Suppressor macrophage treated with lipopolysaccharide for 1 hour (primary cell): ENCODE measurements at regions not wholly inside any gene's neighbourhood (a gene's known extent, or its start where the extent isn't known, plus 50 kb on each side); places are given as distances from the start of the nearest gene placed in this dataset.
A peak's percentile ranks its signal among the peaks of the same experiment; 100 is the strongest.
"Not testable (repeated sequence)": the region's sequence is repeated elsewhere in the genome, so short reads cannot be mapped to it uniquely, and the experiment has no call there.

Source experiments
- DNase-seq, 3 donors: peaks; one replicate each; pipeline ENCODE4 v3.0.0-alpha.2; 2020 to 2022

DNA sequence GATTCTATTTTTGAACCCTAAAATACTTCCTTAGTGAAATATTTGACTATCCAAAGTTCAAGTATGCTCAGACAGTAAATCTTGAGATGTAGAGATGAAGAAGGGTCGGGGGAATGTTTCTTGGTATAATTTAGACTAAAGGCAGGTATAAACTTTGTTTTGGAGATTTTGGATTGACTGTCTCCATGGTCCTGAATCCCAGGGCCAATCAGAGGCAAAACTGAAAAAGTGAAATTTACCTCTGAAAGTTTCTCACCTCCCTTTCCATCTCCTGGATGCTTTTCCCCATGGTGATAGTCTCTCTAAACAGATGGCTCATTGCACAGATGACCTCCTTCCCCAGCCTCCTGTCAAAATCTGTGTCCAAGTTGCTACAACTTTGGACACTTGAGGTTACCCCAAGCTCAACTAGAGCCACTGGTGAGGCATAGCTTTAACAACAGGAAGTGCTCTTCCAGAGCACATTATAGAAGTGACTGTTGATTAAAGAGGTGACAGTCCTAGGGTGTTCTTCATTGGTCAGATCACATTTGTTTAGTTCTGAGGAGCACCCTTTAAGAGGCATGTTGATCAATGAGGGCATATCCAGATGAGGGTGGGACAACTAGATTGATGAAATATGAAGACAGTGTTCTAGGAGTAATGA is 128.4 kb downstream of the AKAP11 start:
- DNase-seq, result no peak

DNA sequence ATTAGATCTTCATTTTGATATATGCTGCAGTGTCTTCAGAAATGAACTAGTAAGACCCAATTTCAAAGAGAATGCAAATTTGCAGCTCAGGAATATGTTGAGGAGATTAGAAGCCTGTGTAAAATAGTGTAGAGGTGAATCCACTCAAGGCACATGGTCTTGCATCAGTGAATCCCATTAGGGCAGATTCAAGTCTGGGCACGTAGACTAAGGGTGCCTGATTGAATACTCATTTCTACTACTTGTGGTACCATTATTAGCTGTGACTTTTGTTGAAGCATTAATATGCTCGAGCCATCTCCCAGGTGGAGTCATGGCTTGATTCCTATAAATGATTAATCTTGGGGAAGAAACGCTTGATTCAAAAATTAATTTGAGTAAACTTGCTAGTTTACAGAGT is 129.4 kb downstream of the AKAP11 start:
- DNase-seq, result no peak

DNA sequence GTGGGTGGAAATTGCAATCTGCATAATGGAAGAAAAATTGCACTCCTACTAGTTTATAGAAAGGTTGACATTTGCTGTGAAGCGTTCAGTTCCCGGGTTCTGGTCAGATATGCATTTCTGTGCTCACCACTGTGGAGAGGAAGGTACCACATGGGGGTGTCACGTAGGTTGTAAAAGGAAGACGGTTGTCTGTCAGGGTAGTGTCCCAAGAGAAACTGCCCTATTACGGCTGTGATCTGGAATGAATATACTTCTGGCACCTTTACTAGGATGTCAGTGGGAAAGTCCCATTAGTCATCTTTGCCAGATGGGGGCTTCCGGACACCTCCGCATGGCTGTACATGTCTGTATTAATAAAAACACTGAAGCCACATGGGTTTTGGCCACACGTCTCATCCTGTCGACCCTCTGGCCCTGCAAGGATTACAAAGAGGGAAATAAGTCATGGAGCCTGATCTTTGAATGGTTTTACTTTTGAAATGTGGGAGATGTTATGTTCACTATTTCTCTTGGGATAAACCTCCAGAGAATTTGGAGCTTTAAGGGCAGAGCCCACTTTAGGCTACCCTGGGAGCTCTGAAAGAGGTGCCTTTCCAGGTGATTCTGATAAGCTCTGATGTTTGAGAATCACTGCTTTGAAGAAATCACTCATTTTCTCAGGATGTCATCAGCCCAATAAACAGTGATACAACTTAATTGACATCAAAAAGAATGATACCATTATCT is 133.9 kb downstream of the AKAP11 start:
- no peak for DNase-seq

DNA sequence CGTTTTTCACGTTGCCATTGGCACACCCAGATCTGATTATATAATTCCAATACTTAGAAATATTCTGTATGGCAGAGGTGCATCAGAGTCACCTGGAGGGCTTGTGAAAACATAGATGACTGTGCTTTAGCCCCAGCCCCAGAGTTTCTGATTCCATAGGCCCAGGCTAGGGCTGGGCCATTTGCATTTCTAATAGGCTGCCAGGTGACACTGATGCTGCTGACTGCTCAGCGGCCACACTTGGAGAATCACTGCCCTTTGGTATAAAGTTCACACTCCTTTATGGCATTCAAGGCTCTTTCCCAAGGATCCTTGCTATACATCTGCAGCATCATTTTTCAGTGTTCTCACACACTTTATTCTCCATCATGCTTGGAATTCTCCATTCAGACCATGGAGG is 137.1 kb downstream of the AKAP11 start:
- no peak for DNase-seq

DNA sequence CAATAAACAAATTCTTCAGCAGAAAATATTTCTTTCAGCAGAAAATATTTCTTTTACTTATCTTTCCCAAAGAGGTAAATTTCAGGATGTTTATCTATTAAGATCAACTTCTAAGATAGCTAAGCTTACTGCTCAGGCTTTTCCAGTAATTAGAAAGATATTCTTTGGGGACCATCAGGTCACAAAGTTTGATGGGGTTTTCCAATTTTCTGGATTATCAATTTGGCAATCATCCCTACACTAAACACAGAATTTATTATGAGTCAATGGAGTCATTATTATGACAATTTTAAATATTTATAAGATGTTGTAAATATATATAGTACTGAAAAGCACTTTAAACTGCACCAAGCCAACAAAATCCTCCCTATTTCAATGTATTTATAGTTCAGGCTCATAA is 137.6 kb downstream of the AKAP11 start:
- no peak for DNase-seq

DNA sequence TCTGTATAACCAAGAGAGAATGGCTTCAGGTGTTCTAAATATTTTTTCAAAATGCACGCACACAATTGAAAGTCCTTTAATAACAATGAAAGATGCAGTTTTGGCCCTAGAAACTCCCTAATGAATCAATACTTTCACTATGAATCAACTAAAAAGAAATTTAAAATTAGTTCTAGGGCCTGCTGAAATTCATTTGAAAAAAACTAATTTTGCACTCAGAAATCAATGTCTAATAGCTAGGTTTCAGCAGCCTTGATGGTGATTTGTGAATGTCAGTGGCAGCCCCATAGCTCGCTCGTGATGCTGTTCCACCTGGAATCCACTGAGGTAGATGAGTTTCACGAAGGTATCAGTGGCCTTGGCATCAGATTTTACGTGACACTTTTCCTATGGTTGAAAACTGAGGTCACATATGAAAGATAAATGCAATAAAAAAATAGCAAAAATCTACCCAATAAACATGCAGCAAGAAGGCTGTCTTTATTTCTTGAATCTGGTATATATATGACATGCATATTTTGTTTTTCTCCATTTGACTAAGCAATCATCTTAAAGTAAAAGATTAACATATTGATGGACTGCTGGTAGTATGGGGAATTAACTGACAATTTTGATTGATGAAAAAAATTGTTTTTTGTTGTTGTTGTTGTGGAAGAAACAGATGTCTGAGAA is 141.0 kb downstream of the AKAP11 start:
- DNase-seq, result no peak

DNA sequence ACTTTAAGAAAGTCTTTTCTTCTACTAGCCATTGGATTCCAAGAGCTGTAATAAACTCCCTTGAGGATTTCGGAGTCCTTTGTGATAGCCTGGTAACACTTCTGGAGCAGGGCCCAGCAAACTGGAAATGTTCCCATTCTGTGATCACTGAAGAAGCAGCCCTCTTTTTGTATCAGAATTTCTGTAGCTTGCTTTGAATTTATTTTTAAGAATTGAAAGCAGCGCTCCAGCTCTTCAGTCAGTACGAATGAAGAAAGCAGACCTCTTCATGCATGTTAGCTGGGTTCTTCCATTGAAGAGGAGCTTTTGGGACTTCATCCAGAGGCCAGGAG is 141.5 kb downstream of the AKAP11 start:
- DNase-seq, result no peak

DNA sequence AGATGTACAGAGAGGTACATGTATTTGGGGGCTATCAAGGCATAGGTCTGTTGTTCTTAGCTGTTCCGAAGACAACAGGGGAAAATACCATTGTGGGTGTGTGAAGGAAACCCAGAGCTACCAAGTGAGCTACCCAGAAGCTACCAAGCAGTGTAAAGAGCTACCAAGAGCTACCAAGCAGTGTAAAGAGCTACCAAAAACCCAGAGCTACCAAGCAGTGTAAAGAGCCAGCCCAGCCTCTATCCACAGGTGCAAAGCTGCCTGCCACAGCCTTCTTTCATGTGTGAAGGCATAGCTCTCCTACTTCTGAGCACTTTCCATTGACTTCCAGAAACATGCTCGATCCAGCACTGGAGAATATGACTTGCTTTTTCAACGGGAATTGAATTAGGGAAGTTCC is 145.7 kb downstream of the AKAP11 start:
- DNase-seq, result no peak

DNA sequence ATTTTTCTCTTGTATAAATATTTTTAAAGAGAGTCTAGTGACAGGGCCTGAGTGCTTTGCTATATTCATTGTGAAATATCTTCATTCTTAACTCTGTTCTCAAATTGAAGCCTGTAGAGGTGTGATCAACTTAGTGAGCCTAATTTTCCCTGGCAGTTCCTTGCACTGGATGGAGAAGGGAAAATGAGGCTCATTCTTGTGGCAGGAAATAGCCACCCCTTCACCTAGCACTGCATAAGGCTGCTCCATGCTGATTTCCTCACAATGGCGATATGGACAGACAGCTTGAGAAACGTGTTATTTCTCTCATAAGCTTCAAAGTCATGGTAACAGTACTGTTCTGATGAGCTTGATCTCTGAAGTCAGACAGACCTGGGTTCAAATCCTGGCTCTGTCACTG is 146.2 kb downstream of the AKAP11 start:
- DNase-seq, result no peak

DNA sequence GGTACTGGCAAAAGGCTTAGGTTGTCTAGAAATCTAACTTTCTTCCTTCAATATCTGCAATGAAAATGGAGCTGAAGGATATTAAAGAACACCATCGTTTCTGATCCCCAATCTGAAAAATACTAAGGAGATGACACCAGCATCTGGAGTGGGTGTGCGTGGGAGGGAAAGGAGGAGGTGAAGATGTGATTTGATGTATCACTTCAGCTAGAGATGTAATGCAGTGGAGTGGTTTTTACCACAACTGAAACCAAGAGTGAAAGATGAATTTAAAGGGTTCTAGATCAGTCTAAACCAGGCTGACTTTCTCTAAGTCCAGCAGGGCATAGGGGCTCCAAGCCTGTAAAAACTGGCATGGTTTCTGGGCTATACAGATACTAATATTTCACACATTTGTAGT is 148.4 kb downstream of the AKAP11 start:
- no peak for DNase-seq

DNA sequence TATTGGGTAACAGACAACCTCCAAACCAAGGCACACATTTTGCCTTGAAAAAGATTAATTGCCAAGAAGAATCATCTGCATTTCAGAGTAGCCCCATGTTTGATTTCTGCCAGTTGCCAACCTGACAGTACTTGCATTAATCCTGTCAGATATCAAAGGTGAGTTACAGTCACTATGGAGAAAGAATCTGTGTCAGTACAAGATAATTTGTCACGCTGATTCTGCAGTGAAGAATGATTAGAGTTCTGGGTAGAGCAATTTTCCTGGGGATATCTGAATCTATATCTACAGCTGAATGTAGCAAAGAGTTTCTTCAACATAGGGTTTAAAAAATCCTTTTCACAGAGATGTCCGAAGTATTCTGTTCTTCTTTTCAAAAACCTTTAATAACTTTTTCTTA is 150.7 kb downstream of the AKAP11 start:
- DNase-seq, result no peak

DNA sequence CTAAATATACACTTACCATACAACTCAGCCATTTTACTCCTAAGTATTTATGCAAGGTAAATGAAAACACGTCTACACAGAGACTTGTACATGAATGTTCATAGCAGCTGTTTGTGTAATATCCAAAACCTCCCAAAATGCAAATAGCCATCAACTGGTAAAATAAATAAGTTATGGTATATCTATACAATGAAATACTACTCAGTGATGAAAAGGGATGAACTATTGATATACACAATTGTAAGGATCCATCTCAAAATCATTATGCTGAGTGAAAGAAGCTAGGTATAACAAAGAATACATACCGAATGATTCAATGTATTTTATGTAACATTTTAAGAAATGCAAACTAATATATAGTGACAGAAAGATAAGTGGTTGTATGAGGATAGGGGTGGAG is 149.8 kb upstream of the TNFSF11 start:
- DNase-seq, result no peak

DNA sequence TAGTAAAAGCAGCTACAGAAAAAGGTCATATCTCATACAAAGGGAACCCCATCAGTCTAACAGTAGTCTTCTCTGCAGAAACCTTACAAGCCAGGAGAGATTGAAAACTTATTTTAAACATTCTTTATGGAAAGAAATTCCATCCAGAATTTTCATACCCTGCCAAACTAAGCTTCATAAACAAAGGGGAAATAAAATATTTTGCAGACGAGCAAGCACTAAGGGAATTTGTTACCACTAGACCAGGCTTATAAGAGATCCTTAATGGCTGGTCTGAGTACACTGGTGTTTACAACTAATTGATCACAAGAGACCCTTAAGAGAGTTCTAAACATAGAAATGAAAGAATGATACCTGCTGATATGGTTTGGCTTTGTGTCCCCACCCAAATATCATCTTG is 128.6 kb upstream of the TNFSF11 start:
- DNase-seq, result no peak

DNA sequence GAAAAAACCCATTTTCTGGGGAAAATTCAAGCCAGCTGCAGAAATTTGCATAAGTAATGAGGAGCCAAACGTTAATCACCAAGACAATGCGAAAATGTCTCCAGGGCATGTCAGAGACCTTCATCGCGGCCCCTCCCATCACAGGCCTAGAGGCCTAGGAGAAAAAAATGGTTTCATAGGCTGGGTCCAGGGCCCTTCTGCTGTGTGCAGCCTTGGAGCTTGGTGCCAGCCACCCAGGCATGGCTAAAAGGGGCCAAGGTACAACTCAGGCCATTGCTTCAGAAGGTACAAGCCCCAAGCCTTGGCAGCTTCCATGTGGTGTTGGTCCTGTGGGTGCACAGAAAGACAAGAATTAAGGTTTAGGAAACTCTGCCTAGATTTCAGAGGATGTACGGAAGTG is 127.4 kb upstream of the TNFSF11 start:
- not testable (repeated sequence) for DNase-seq

DNA sequence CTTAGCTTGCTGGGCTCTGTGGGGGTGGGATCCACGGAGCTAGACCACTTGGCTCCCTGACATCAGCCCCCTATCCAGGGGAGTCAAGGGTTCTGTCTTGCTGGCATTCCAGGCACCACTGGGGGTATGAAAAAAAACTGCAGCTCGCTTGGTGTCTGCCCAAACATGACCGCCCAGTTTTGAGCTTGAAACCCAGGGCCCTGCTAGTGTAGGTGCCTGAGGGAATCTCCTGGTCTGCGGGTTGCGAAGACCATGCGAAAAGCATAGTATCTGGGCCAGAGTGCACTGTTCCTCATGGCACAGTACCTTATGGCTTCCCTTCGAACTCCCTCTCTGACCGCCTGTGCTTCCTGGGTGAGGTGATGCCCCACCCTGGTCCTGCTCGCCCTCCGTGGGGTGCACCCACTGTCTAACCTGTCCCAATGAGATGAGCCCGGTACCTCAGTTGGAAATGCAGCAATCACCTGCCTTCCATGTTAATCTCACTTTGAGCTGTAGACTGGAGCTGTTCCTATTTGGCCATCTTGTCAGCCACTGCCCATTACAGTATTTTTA is 120.8 kb upstream of the TNFSF11 start:
- DNase-seq, result no peak

DNA sequence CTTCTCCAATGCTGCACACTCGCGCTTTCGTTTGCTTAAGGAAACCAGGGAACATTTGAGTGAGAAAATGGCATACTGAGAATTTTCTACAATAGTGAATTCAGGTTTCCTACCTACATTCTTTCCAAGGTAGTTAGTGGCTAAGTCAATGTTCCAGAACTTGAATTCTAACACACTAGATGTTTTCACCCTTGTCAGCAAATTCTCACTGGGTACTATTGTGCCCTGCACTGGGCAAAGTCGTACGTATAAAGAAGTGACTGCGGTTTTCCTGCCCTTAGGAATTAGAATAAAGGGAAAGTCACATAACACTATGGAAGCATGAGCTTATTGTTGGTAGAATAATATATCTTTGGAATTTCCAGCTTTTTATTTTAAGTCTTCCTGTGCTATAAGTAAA is 119.2 kb upstream of the TNFSF11 start:
- no peak for DNase-seq

DNA sequence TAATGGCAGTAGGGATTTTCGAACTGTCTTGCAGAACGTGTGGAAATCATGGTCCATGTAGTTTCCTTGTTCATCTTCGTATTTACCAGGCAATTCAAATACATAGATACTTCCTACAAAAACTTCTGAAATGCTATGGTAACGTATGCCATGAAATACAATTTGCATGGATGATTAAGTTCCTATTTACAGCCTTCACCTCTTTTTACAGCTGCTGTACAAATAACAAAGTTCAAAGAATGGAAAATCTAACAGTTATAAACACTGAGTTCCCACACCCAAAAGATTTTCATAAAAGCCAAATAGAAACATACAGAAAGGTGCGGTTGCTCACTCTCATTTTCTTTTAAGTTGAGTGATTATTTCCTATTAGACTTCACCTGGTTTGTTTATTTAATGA is 115.8 kb upstream of the TNFSF11 start:
- no peak for DNase-seq

DNA sequence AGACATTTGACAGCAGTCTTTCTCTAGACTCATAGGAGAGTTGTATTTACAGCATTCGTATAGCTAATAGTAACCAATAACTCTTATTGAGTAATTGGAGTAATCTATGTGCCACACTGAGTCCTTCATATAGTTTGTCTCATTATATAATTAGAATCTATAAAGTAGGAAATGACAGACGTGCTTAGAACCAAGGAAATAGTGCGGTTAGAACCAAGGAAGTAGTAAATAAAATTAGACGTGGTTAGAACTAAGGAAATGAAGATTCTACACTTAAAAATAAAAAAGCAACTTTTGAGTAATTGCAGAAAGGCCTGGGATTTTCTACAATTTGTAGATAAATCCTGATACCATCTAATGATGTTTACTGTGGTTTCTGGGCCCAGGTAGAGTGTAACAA is 107.8 kb upstream of the TNFSF11 start:
- DNase-seq, result no peak

DNA sequence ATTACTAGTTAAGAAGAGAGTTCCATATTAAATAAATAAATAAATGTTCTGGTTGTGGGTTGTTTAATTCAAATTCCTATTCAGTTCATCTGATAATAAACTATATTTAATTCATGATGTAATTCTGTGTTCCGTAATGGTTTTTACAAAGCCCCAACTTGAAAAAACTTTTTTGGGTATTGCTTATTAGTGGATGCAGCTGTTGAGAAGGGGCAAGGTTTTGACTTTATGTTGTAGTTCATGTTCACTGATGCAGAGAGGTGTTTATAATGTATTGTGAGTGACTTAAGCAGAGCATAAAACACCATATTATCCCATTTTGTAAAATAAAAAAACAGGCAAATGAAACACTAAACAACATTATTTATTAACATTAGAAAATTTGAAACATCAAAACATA is 107.3 kb upstream of the TNFSF11 start:
- no peak for DNase-seq

DNA sequence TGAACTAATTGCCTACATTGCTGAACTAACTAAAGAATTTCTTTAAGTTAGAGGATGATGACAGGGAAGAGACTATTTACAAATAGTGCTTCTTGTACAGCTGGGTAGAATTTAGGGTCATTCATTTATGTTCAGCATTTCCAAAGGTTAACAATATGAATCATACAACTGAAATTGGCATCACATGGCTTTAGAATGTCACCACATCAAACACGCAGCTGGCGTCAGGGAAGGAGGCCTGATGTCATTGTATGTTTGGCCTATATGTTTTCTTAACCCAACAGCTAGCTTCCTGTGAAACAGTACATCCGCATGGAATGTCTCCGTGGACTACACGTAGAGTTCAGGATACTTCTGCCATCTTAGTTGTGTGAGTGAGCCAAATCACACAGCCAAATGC is 99.0 kb upstream of the TNFSF11 start:
- no peak for DNase-seq

DNA sequence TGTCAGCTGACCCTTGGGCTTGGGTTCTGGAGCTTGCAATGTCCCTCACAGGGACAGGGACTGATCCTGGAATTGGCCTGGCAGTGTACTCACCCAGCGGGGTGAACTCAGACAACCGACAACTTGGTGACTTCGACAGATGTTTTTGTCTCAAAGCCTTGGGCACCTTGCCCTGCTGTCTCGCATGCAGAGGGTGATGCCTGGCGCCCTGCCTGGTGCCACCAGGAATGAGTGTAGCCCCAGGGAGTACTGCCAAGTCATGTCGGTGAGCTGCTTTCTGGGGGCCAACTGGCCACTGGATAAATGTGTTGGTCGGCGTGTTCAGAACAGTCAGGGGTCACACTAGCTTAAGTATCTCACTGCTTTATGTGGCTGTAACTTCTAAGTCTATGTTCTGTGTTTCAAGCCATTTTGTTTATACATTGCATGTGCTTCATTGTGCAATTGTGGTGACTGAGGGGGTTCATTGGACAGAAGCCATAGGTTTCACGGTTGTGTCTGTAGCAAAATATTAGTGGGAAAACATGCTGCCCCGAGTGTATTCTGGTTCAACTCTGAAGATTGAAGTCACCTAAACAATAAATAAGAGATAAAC is 96.3 kb upstream of the TNFSF11 start:
- no peak for DNase-seq

DNA sequence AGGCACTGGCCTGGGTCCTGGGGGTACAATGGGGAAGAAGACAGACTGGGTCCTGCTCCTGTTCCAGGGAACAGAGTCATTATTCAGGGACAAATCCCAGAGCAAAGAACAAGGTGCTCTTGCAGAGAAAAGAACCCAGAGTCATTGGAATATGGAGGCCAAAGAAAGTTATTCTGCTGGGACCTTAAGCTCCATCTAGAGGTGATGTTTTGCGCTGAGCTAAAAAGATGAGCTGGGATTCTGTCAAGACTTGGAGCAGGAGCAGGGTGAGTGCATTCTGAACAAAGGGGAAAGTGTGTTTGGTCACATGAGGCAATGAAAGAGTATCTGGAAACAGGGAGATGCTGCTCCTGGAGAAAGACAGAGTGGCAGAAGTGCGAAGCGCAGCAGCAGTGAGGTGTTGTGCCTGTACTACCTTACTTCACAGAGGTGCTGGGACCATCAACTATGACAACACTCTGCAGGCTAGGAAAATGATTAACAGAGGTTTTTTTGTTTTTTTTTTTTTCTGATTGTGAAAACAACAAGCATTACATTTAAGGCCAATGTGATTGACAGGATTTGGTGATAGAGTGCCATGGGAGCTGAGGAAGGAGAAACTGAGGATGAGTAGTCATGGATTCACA is 95.3 kb upstream of the TNFSF11 start:
- peak in 2 of 3 donors; percentile 7 to 10 for DNase-seq

DNA sequence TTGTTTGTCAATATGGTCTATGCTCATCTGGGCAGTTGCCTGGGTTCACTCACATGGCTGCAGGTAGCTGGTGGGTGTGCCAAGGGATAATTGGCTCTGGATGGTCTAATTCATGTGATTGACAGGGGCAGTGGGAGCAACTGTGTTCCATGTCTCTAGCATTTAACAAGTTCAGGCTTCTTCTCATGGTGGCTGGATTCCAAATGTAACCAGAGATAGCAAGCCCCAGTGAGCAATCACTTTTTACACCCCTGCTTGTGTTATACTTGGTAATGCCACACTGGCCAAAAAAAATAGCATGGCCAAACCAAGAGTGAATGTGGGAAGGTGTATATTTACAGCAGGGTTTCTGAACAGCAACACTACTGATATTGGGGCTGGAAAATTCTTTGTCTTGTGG is 89.6 kb upstream of the TNFSF11 start:
- DNase-seq, result no peak
